Choroid plexus epithelial cell (primary cell): ENCODE measurements at regions not wholly inside any gene's neighbourhood (a gene's known extent, or its start where the extent isn't known, plus 50 kb on each side); places are given as distances from the start of the nearest gene placed in this dataset.

Experiments used
- DNase-seq: peaks from one replicate; pipeline ENCODE4 v3.0.0-alpha.2; 2010; ENCODE audit warnings: low read depth
- H3K4me3 ChIP-seq: 2 replicates; pipeline ENCODE4 v1.5.1; 2011; ENCODE audit warnings: low read depth, mild to moderate bottlenecking, control low read depth, low read length, moderate library complexity
- CTCF ChIP-seq: conservative IDR thresholded peaks from 2 replicates; pipeline ENCODE4 v1.5.1; 2011; ENCODE audit warnings: low read depth, mild to moderate bottlenecking, control low read depth, inconsistent platforms, low read length, moderate library complexity

GRCh38 chr2:58304843-58305242, 63.7 kb upstream of the FANCL start:
- no peak overlapping the region for H3K4me3 ChIP-seq
- no peak for TF ChIP-seq CTCF
- no peak for DNase-seq

- no peak overlapping the region for H3K4me3 ChIP-seq
- DNase-seq, result no peak
- TF ChIP-seq CTCF, result no peak
These were observed 58.0 kb upstream of the FANCL start for GRCh38 chr2:58299123-58299522.

- no peak for TF ChIP-seq CTCF
- no peak overlapping the region for H3K4me3 ChIP-seq
- DNase-seq, result no peak
These were observed 51.9 kb upstream of the FANCL start for GRCh38 chr2:58293056-58293455.

GRCh38 chr2:58291726-58292438, 50.8 kb upstream of the FANCL start:
- no peak for DNase-seq
- no peak overlapping the region for H3K4me3 ChIP-seq
- no peak for TF ChIP-seq CTCF
